ENCODE measurements at regions not wholly inside any gene's neighbourhood (a gene's known extent, or its start where the extent isn't known, plus 50 kb on each side); places are given as distances from the start of the nearest gene placed in this dataset.
"Not testable (repeated sequence)": the region's sequence is repeated elsewhere in the genome, so short reads cannot be mapped to it uniquely, and the experiment has no call there.

- TF ChIP-seq CTCF (IDR thresholded peaks at IDR 0.05; ENCODE audit: low read depth, low read length, missing control alignments): no peak
- H3K4me3 ChIP-seq (replicated peaks; ENCODE audit: low read depth, low read length): no peak overlapping the region
Observed at GRCh38 chr5:174644923-174645322, 79.5 kb upstream of the MSX2 start.

GRCh38 chr5:174645677-174646076, 78.7 kb upstream of the MSX2 start:
- H3K4me3 ChIP-seq (replicated peaks; ENCODE audit: low read depth, low read length): no peak overlapping the region
- TF ChIP-seq CTCF (IDR thresholded peaks at IDR 0.05; ENCODE audit: low read depth, low read length, missing control alignments): no peak
- DNase-seq (ENCODE audit: extremely low read depth, low read depth): no peak

More at GRCh38 chr5:174644923-174645322, 79.5 kb upstream of the MSX2 start:
- DNase-seq (ENCODE audit: extremely low read depth, low read depth): no peak

GRCh38 chr5:174648618-174649017, 75.8 kb upstream of the MSX2 start:
- not testable (repeated sequence) for DNase-seq (ENCODE audit: extremely low read depth, low read depth); H3K4me3 ChIP-seq (replicated peaks; ENCODE audit: low read depth, low read length)

DNA sequence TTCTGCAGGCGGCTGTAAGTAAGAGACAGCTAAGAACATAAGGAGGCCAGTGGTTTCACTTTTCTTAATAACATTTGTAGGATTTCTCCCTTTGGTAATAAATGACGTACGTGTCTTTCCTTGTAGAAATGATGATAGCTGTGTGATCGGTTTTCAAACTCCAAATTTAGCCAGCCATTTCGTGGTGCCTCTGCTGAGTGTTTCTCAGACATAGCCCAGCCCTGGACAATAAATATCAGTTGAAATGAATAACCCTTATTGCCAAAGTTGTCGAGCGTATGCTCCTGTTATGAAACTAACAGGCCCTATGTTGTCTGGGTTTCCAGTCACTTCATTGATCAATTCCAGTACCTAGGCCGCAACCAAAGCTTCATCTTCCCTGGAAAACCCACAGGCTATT, 75.0 kb upstream of the MSX2 start:
- no peak for DNase-seq (ENCODE audit: extremely low read depth, low read depth)
- no peak for TF ChIP-seq CTCF (IDR thresholded peaks at IDR 0.05; ENCODE audit: low read depth, low read length, missing control alignments)
- no peak overlapping the region for H3K4me3 ChIP-seq (replicated peaks; ENCODE audit: low read depth, low read length)

- no peak for DNase-seq (ENCODE audit: extremely low read depth, low read depth)
- no peak for TF ChIP-seq CTCF (IDR thresholded peaks at IDR 0.05; ENCODE audit: low read depth, low read length, missing control alignments)
Observed at GRCh38 chr5:174654442-174654841, 69.9 kb upstream of the MSX2 start.

GRCh38 chr5:174655351-174655750, 69.0 kb upstream of the MSX2 start:
- no peak for TF ChIP-seq CTCF (IDR thresholded peaks at IDR 0.05; ENCODE audit: low read depth, low read length, missing control alignments)
- no peak overlapping the region for H3K4me3 ChIP-seq (replicated peaks; ENCODE audit: low read depth, low read length)
- DNase-seq (ENCODE audit: extremely low read depth, low read depth): no peak

More at GRCh38 chr5:174654442-174654841, 69.9 kb upstream of the MSX2 start:
- H3K4me3 ChIP-seq (replicated peaks; ENCODE audit: low read depth, low read length): no peak overlapping the region

- TF ChIP-seq CTCF (IDR thresholded peaks at IDR 0.05; ENCODE audit: low read depth, low read length, missing control alignments): no peak
- no peak for DNase-seq (ENCODE audit: extremely low read depth, low read depth)
- no peak overlapping the region for H3K4me3 ChIP-seq (replicated peaks; ENCODE audit: low read depth, low read length)
Observed at GRCh38 chr5:174664180-174664850, 60.1 kb upstream of the MSX2 start.

All from HFF-Myc (cell line).